K562 (cell line): ENCODE measurements at regions not wholly inside any gene's neighbourhood (a gene's known extent, or its start where the extent isn't known, plus 50 kb on each side); places are given as distances from the start of the nearest gene placed in this dataset.

Experiments used
- BCL6 ChIP-seq: fragments of 250-450 bp; sonication (Bioruptor Pico); IDR thresholded peaks from 2 replicates; pipeline ENCODE4 v1.4.0; 2020
- BHLHE40 ChIP-seq: IDR thresholded peaks from 2 replicates; pipeline ENCODE4 v1.6.1; 2011; ENCODE audit warnings: low read length, improper control_type of control experiment
- BRF2 ChIP-seq: IDR thresholded peaks from 3 replicates; pipeline ENCODE4 v1.6.1; 2011; ENCODE audit warnings: borderline replicate concordance, mild to moderate bottlenecking; ENCODE audit not compliant: insufficient read length, insufficient read depth
- CC2D1A ChIP-seq: fragments of 450-650 bp; IDR thresholded peaks from 2 replicates; pipeline ENCODE4 v1.6.1; 2017; ENCODE audit warnings: mild to moderate bottlenecking
- ILF3 ChIP-seq: fragments of 450-650 bp; IDR thresholded peaks from 2 replicates; pipeline ENCODE4 v1.6.1; 2018; ENCODE audit warnings: antibody characterized with exemption, mild to moderate bottlenecking, moderate library complexity, borderline replicate concordance
- ILK ChIP-seq: fragments of 450-650 bp; IDR thresholded peaks from 2 replicates; pipeline ENCODE4 v1.6.1; 2016; ENCODE audit warnings: missing genetic modification characterization, low read depth, mild to moderate bottlenecking, missing compliant biosample characterization, moderate library complexity, borderline replicate concordance
- KDM2B ChIP-seq: fragments of 250-450 bp; sonication (Bioruptor Pico); IDR thresholded peaks from 2 replicates; pipeline ENCODE4 v1.8.0; 2021; ENCODE audit warnings: mild to moderate bottlenecking, moderate library complexity
- NCOA6 ChIP-seq: fragments of 450-650 bp; IDR thresholded peaks from 2 replicates; pipeline ENCODE4 v1.6.1; 2017; ENCODE audit warnings: mild to moderate bottlenecking
- NEUROD1 ChIP-seq: fragments of 150-350 bp; IDR thresholded peaks from 2 replicates; pipeline ENCODE4 v1.6.1; 2014; ENCODE audit warnings: borderline replicate concordance, low read length, low read depth; ENCODE audit not compliant: partially characterized antibody
- PML ChIP-seq: IDR thresholded peaks from 2 replicates; pipeline ENCODE4 v1.6.1; 2012; ENCODE audit warnings: low read length, inconsistent platforms
- PTRF ChIP-seq: fragments of 450-650 bp; IDR thresholded peaks from 2 replicates; pipeline ENCODE4 v1.6.1; 2016; ENCODE audit warnings: mild to moderate bottlenecking, missing genetic modification characterization, missing compliant biosample characterization
- SRSF9 ChIP-seq: fragments of 200-400 bp; formaldehyde crosslinking; IDR thresholded peaks from 2 replicates; pipeline ENCODE4 v1.6.1; 2017; ENCODE audit warnings: low read depth, low read length, borderline replicate concordance
- TEAD4 ChIP-seq, 2 experiments: sonication (generic) in 1 of 2; formaldehyde crosslinking in 1 of 2; IDR thresholded peaks; 2 replicates each; pipeline versions ENCODE4 v1.6.1 to v1.8.0; 2012 to 2022; ENCODE audit warnings: borderline replicate concordance in 1 of 2, inconsistent platforms in 1 of 2, low read length in 1 of 2, mild to moderate bottlenecking in 1 of 2, missing genetic modification reagents in 1 of 2
- TRIM28 ChIP-seq: fragments of 450-650 bp; IDR thresholded peaks from 2 replicates; pipeline ENCODE4 v1.6.1; 2017
- ZC3H11A ChIP-seq: IDR thresholded peaks from 2 replicates; pipeline ENCODE4 v1.6.1; 2012; ENCODE audit warnings: low read depth, low read length, improper control_type of control experiment
- ZNF12 ChIP-seq: sonication (generic); formaldehyde crosslinking; IDR thresholded peaks from 2 replicates; pipeline ENCODE4 v1.4.0; 2020; ENCODE audit warnings: mild to moderate bottlenecking, missing genetic modification reagents
- ZNF449 ChIP-seq: fragments of 250-450 bp; sonication (Bioruptor Pico); IDR thresholded peaks from 2 replicates; pipeline ENCODE4 v1.8.0; 2022; ENCODE audit warnings: moderate library complexity, mild to moderate bottlenecking, inconsistent platforms
- ZSCAN32 ChIP-seq: fragments of 450-650 bp; formaldehyde crosslinking; IDR thresholded peaks from 2 replicates; pipeline ENCODE4 v1.4.0; 2020; ENCODE audit warnings: mild to moderate bottlenecking, moderate library complexity
- TF ChIP-seq, protein P1 (sequence below): fragments of 450-650 bp; formaldehyde crosslinking; IDR thresholded peaks from 2 replicates; pipeline ENCODE4 v1.4.0; 2020; ENCODE audit warnings: mild to moderate bottlenecking
- TF ChIP-seq, protein P2 (sequence below), 3 experiments: fragments of 200-800 bp in 1 of 3; fragments of 250-450 bp in 1 of 3; fragments of 450-650 bp in 1 of 3; sonication (Bioruptor Pico) in 1 of 3; sonication (Bioruptor generic) in 1 of 3; formaldehyde crosslinking in 1 of 3; IDR thresholded peaks; 2 replicates each; pipeline versions ENCODE4 v1.6.1 to v1.8.0; 2016 to 2022; ENCODE audit warnings: mild to moderate bottlenecking in 2 of 3, missing genetic modification characterization in 2 of 3, missing compliant biosample characterization in 1 of 3, moderate library complexity in 1 of 3

DNA sequence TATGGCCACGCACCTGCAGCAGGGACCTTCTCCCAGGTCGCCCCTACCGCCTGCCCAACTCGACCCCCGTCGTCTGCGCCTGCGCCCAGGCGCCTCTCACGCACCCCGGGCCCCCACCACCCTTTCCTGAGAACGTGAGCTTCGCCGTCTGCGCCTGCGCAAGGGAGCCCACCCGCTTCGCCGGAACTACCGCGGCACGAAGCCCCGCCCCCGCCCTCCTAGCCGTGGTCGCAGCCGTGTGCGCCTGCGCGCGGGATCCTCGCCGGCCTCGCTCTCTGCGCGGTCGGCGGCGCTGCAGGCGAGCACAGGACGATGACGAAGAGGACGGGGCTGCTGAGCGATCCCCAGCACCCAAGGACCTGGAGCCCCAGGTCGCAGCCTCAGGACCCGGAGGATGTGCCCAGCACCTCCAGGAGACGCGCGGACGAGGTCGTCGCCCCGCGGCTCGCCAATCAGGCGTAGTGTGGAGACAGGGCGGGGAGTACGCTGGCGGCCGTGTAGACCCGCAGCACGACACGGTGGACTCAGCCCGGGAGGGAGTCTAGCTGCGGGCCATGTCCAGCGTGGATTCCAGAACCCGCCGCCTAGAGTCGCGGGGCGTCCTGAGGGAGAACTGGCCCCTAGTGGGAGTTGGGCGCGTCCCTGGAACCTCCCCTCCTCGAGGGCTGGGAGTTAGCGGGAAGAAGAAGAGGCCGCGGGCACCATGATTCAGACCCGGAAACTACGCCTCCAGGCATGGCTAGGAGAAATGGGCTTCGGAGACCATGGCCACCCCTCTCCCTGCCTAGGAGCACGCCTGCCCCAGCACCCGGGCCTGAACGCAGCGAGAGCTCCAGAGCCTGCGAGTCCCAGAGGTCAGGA, 1120.8 kb upstream of the TMEM132C start (continued):
- TF ChIP-seq ZC3H11A (no peak), SRSF9 (no peak), ILF3 (no peak), TRIM28 (no peak), BRF2 (no peak), BCL6 (no peak), TEAD4 (IDR thresholded peaks at IDR 0.05; ENCODE audit: low read length) (0 out of 2 replicates have a peak, but pooled peaks have one; percentile 4), TEAD4 (CRISPR knock-in tag; IDR thresholded peaks at IDR 0.05; ENCODE audit: borderline replicate concordance) (no peak), ZNF449 (CRISPR knock-in tag) (no peak), ZSCAN32 (CRISPR knock-in tag) (no peak), ZNF12 (no peak), PTRF (tag) (no peak), NEUROD1 (no peak), CC2D1A (peak; percentile 64; the same call in 1 of the 2 replicates), PML (peak; percentile 56; the same call in 1 of the 2 replicates), NCOA6 (no peak), ILK (no peak), BHLHE40 (peak; percentile 75), KDM2B (CRISPR knock-in tag) (no peak)
- TF ChIP-seq, protein P1, sequence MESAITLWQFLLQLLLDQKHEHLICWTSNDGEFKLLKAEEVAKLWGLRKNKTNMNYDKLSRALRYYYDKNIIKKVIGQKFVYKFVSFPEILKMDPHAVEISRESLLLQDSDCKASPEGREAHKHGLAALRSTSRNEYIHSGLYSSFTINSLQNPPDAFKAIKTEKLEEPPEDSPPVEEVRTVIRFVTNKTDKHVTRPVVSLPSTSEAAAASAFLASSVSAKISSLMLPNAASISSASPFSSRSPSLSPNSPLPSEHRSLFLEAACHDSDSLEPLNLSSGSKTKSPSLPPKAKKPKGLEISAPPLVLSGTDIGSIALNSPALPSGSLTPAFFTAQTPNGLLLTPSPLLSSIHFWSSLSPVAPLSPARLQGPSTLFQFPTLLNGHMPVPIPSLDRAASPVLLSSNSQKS (CRISPR knock-in tag): no peak
- TF ChIP-seq, protein P2, sequence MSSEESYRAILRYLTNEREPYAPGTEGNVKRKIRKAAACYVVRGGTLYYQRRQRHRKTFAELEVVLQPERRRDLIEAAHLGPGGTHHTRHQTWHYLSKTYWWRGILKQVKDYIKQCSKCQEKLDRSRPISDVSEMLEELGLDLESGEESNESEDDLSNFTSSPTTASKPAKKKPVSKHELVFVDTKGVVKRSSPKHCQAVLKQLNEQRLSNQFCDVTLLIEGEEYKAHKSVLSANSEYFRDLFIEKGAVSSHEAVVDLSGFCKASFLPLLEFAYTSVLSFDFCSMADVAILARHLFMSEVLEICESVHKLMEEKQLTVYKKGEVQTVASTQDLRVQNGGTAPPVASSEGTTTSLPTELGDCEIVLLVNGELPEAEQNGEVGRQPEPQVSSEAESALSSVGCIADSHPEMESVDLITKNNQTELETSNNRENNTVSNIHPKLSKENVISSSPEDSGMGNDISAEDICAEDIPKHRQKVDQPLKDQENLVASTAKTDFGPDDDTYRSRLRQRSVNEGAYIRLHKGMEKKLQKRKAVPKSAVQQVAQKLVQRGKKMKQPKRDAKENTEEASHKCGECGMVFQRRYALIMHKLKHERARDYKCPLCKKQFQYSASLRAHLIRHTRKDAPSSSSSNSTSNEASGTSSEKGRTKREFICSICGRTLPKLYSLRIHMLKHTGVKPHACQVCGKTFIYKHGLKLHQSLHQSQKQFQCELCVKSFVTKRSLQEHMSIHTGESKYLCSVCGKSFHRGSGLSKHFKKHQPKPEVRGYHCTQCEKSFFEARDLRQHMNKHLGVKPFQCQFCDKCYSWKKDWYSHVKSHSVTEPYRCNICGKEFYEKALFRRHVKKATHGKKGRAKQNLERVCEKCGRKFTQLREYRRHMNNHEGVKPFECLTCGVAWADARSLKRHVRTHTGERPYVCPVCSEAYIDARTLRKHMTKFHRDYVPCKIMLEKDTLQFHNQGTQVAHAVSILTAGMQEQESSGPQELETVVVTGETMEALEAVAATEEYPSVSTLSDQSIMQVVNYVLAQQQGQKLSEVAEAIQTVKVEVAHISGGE (CRISPR knock-in tag; IDR thresholded peaks at IDR 0.05): peak in 1 of 3 experiments; percentile 16; a peak in 1 of 6 replicates
